ENCODE measurements at regions not wholly inside any gene's neighbourhood (a gene's known extent, or its start where the extent isn't known, plus 50 kb on each side); places are given as distances from the start of the nearest gene placed in this dataset.

DNA sequence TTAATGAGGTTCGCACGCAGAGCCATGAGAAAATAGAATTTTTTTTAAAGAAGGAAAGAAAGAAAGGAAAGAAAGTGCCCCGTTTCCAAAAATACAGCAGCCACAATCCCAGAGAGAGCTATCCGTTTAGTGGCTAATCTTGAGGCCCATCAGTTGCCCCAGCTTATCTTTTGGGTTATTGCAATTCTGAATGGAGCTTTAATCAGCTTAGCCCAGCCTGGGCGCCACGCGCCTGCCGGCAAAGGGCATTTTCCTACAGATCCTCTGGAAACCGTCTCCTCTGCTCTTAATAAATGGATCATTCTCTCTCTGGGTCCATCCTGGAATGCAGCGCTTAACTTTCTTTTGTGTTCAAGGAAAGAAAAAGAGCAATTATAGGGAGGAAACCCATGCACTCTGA lies 413.3 kb downstream of the MAFB start:
- TF ChIP-seq, protein P1, sequence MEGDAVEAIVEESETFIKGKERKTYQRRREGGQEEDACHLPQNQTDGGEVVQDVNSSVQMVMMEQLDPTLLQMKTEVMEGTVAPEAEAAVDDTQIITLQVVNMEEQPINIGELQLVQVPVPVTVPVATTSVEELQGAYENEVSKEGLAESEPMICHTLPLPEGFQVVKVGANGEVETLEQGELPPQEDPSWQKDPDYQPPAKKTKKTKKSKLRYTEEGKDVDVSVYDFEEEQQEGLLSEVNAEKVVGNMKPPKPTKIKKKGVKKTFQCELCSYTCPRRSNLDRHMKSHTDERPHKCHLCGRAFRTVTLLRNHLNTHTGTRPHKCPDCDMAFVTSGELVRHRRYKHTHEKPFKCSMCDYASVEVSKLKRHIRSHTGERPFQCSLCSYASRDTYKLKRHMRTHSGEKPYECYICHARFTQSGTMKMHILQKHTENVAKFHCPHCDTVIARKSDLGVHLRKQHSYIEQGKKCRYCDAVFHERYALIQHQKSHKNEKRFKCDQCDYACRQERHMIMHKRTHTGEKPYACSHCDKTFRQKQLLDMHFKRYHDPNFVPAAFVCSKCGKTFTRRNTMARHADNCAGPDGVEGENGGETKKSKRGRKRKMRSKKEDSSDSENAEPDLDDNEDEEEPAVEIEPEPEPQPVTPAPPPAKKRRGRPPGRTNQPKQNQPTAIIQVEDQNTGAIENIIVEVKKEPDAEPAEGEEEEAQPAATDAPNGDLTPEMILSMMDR (IDR thresholded peaks at IDR 0.05; ENCODE audit: insufficient read depth, low read length, poor library complexity, severe bottlenecking): no peak
- no peak for TF ChIP-seq EZH2phosphoT487 (conservative IDR thresholded peaks at IDR 0.05; ENCODE audit: low read length)

Measured in SU-DHL-6 (cell line).